MM.1S (cell line): ENCODE measurements at regions not wholly inside any gene's neighbourhood (a gene's known extent, or its start where the extent isn't known, plus 50 kb on each side); places are given as distances from the start of the nearest gene placed in this dataset.

Experiments used
- DNase-seq: peaks from one replicate; pipeline ENCODE4 v3.0.0-alpha.2; 2015
- H2AFZ ChIP-seq: fragments of 300-600 bp; sonication (generic); 2 replicates; pipeline ENCODE4 v1.6.0; 2016; ENCODE audit warnings: antibody characterized with exemption, low read length
- H3F3A ChIP-seq: fragments of 300-600 bp; sonication (generic); 2 replicates; pipeline ENCODE4 v1.6.1; 2016; ENCODE audit warnings: mild to moderate bottlenecking, antibody characterized with exemption, low read length, moderate library complexity, mixed read lengths; ENCODE audit not compliant: insufficient read depth
- H3K27ac ChIP-seq: fragments of 300-600 bp; sonication (generic); 2 replicates; pipeline ENCODE4 v1.5.1; 2016; ENCODE audit warnings: mild to moderate bottlenecking, low read length
- H3K27me3 ChIP-seq: fragments of 300-600 bp; sonication (generic); replicated peaks from 2 replicates; pipeline ENCODE4 v1.6.0; 2016; ENCODE audit warnings: low read length; ENCODE audit not compliant: insufficient read depth
- H3K36me3 ChIP-seq: fragments of 300-600 bp; sonication (generic); replicated peaks from 2 replicates; pipeline ENCODE4 v1.6.1; 2016; ENCODE audit warnings: mild to moderate bottlenecking, low read length, mixed read lengths; ENCODE audit not compliant: insufficient read depth
- H3K4me1 ChIP-seq: fragments of 300-600 bp; sonication (generic); 2 replicates; pipeline ENCODE4 v1.6.1; 2016; ENCODE audit warnings: low read length, mixed read lengths
- H3K4me2 ChIP-seq: fragments of 300-600 bp; sonication (generic); 2 replicates; pipeline ENCODE4 v1.6.0; 2016; ENCODE audit warnings: low read depth, low read length
- H3K4me3 ChIP-seq: fragments of 300-600 bp; sonication (generic); 2 replicates; pipeline ENCODE4 v1.5.1; 2016; ENCODE audit warnings: low read length, mixed read lengths
- H3K79me2 ChIP-seq: fragments of 300-600 bp; sonication (generic); 2 replicates; pipeline ENCODE4 v1.6.1; 2016; ENCODE audit warnings: mixed run types, low read length, mixed read lengths
- H3K9ac ChIP-seq: fragments of 300-600 bp; sonication (generic); 2 replicates; pipeline ENCODE4 v1.6.1; 2016; ENCODE audit warnings: low read length, mixed read lengths
- H3K9me2 ChIP-seq: fragments of 300-600 bp; sonication (generic); replicated peaks from 2 replicates; pipeline ENCODE4 v1.6.1; 2016; ENCODE audit warnings: mild to moderate bottlenecking, low read length, mixed read lengths; ENCODE audit not compliant: insufficient read depth
- H3K9me3 ChIP-seq: fragments of 300-600 bp; sonication (generic); replicated peaks from 2 replicates; pipeline ENCODE4 v1.6.1; 2016; ENCODE audit warnings: mild to moderate bottlenecking, low read length, mixed read lengths; ENCODE audit not compliant: insufficient read depth
- H4K20me1 ChIP-seq: fragments of 300-600 bp; sonication (generic); 2 replicates; pipeline ENCODE4 v1.6.1; 2016; ENCODE audit warnings: mild to moderate bottlenecking, low read length, moderate library complexity, mixed read lengths; ENCODE audit not compliant: insufficient read depth
- CTCF ChIP-seq: fragments of 300-600 bp; sonication (generic); IDR thresholded peaks from 2 replicates; pipeline ENCODE4 v1.5.1; 2016; ENCODE audit warnings: antibody characterized with exemption, low read length, mixed read lengths
- EZH2 ChIP-seq: fragments of 300-600 bp; sonication (generic); optimal IDR thresholded peaks from 2 replicates; pipeline ENCODE3; 2017; ENCODE audit warnings: low read depth, mild to moderate bottlenecking, antibody characterized with exemption, low read length, mixed read lengths
- EZH2phosphoT487 ChIP-seq: fragments of 300-600 bp; sonication (generic); IDR thresholded peaks from 2 replicates; pipeline ENCODE4 v1.6.1; 2018; ENCODE audit warnings: antibody characterized with exemption, low read length

DNA sequence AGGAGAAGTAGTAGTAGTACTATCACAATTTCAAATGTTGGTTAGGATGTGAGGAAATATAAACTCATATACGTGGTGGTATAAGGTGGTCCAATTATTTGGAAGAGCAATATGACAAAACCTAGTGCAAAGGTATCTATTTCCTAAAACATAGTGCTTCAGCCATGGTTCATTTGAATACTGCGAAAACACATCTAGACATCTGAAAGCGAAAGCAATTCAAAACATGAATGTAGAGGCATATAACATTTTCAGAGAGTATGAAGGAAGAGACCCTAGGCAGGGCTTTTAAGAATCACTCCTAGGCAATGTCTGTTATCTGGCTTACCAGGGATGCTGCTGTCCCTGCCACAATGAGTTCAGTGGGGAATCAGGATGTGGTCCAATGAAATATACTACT lies 1085.8 kb downstream of the TDRD15 start:
- Histone ChIP-seq H3K4me1 (no peaks in the 10 kb centered on the region), H4K20me1 (no peaks in the 10 kb centered on the region)

DNA sequence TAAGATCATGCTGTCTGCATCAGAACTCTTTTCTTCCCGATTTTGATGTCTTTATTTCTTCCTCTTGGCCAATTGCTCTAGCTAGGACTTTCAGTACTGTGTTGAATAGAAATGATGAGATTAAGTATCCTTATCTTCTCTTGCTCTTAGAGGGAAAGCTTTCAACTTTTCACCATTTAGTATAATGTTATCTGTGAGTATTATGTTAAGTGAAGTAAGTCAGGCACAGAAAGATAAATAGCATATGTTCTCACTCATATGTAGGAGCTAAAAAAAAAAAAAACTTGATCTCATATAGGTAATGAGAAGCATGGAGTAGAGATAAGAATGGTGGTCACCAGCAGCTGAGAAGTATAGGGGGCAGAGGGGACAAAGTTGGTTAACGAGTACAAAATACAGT lies 1089.5 kb downstream of the TDRD15 start:
- Histone ChIP-seq H3K9ac (no peak overlapping the region), H3K4me1 (no peaks in the 10 kb centered on the region), H3K4me3 (no peak overlapping the region), H3K79me2 (no peaks in the 10 kb centered on the region), H3K27me3 (no peaks in the 10 kb centered on the region), H3K9me3 (no peaks in the 10 kb centered on the region), H4K20me1 (no peaks in the 10 kb centered on the region), H3K4me2 (no peak overlapping the region), H2AFZ (no peak overlapping the region), H3K27ac (no peak overlapping the region), H3K9me2 (no peaks in the 10 kb centered on the region), H3K36me3 (no peaks in the 10 kb centered on the region), H3F3A (no peaks in the 10 kb centered on the region)
- TF ChIP-seq EZH2 (no peak), EZH2phosphoT487 (no peak), CTCF (no peak)
- DNase-seq, result no peak

More for the DNA sequence above, 1085.8 kb downstream of the TDRD15 start:
- Histone ChIP-seq H3K79me2 (no peaks in the 10 kb centered on the region), H3K4me3 (no peak overlapping the region), H3K4me2 (peak overlapping the region; percentile 15; the same call in 1 of the 2 replicates), H3K9me3 (no peaks in the 10 kb centered on the region), H3K36me3 (no peaks in the 10 kb centered on the region), H3F3A (no peaks in the 10 kb centered on the region), H2AFZ (no peak overlapping the region), H3K9me2 (no peaks in the 10 kb centered on the region), H3K27ac (no peak overlapping the region), H3K27me3 (no peaks in the 10 kb centered on the region), H3K9ac (no peak overlapping the region)
- DNase-seq, result peak; percentile 26
- no peak for TF ChIP-seq EZH2

DNA sequence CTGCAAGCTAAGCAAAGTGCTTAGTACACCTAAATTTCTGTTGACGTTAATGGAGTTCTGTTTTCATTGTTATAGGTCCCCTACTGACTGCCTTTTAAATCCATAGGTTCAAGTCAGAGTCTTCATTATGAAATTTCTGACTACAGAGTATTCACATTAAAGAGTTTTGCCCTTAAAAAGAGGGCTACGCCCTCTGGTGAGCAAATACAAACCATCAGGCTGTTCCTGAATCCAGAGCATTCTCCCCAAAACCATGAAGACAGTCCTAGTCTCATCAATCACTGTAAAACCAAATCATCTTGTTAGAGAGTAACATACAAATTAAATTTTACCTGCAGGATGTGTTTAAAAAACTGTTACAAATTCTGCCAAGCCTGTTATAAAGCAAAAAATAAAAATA lies 1091.7 kb downstream of the TDRD15 start:
- Histone ChIP-seq H3K79me2 (no peaks in the 10 kb centered on the region), H3K9me2 (no peaks in the 10 kb centered on the region), H3K27me3 (no peaks in the 10 kb centered on the region), H2AFZ (no peak overlapping the region), H3K4me2 (no peak overlapping the region), H3K9me3 (no peaks in the 10 kb centered on the region), H3F3A (no peaks in the 10 kb centered on the region), H3K36me3 (no peaks in the 10 kb centered on the region), H3K27ac (no peak overlapping the region), H3K4me1 (no peaks in the 10 kb centered on the region), H3K9ac (no peak overlapping the region), H4K20me1 (no peaks in the 10 kb centered on the region), H3K4me3 (no peak overlapping the region)
- no peak for TF ChIP-seq EZH2phosphoT487
- no peak for TF ChIP-seq CTCF
- TF ChIP-seq EZH2, result no peak
- no peak for DNase-seq

DNA sequence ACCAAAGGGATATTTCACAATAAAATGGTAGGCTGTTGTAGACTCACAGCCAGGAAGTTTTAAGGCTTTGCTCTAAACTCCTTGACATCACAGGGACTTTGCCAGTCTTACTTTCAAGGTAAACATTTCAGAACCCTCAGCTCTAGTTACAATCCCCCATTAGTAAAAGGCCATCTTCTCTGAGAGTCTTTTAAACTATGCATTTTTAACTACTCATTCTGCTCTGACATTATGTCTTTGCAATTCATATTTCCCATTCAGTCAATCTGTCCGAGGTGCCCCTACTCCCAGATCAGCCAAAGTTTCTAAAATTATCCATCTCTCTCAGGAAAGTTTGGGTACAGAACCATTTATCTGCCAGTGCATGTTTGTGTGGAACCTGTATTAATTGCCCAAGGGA lies 1094.1 kb downstream of the TDRD15 start:
- DNase-seq, result no peak

More for the DNA sequence above, 1094.1 kb downstream of the TDRD15 start:
- H3K9me3 ChIP-seq, result no peaks in the 10 kb centered on the region
- no peaks in the 10 kb centered on the region for H3K9me2 ChIP-seq
- H3K36me3 ChIP-seq, result no peaks in the 10 kb centered on the region
- TF ChIP-seq CTCF, result no peak
- TF ChIP-seq EZH2phosphoT487, result no peak
- no peak for TF ChIP-seq EZH2
- H2AFZ ChIP-seq, result no peak overlapping the region
- no peak overlapping the region for H3K9ac ChIP-seq
- H3K27me3 ChIP-seq, result no peaks in the 10 kb centered on the region
- no peaks in the 10 kb centered on the region for H3F3A ChIP-seq
- H3K4me2 ChIP-seq, result no peak overlapping the region
- H3K79me2 ChIP-seq, result no peaks in the 10 kb centered on the region
- H3K27ac ChIP-seq, result no peak overlapping the region
- no peaks in the 10 kb centered on the region for H3K4me1 ChIP-seq
- no peak overlapping the region for H3K4me3 ChIP-seq
- H4K20me1 ChIP-seq, result no peaks in the 10 kb centered on the region
